ENCODE measurements at regions not wholly inside any gene's neighbourhood (a gene's known extent, or its start where the extent isn't known, plus 50 kb on each side); places are given as distances from the start of the nearest gene placed in this dataset.

DNA sequence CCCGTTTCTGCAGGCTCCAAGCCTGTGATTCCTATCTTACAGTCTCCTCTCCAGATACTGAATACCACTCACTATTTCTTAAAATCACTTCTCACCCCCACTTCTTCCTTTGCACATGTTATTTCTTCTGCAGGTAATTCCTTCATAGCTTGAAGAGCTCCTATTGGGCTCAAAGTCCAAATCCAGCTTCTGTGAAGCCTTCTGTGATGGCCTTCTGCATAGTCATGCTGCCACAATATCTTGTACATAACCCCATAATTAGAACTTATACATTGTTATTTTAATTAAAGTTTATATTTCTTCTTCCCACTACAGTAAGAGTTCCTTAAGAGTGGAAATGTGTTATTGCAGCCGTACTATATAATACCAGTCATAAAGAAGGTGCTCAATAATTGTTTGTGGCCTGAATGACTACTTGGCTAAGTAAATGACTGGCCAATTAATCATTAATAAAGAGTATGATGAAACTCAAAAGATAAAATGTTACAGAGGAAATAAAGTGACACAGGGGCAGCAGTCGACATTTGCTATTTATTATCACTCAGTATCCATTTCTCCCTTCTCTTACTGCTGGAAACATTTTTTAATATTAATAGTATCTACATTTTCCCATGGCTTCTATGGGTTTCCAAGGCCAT is 886.6 kb downstream of the TTLL7 start:
- Histone ChIP-seq H3K79me2 (ENCODE audit: insufficient read depth, low read length) (no peaks in the 10 kb centered on the region), H3K9me3 (ENCODE audit: low read length) (no peaks in the 10 kb centered on the region), H3K27me3 (ENCODE audit: insufficient read depth, low read length) (no peaks in the 10 kb centered on the region), H3F3A (ENCODE audit: insufficient read depth, low read length) (no peaks in the 10 kb centered on the region), H3K36me3 (ENCODE audit: insufficient read depth, low read length) (no peaks in the 10 kb centered on the region), H2AFZ (ENCODE audit: low read length) (no peak overlapping the region), H3K9ac (ENCODE audit: low read length) (no peak overlapping the region), H4K20me1 (ENCODE audit: insufficient read depth, low read length) (no peaks in the 10 kb centered on the region), H3K27ac (ENCODE audit: low read depth, low read length, poor library complexity, severe bottlenecking) (no peak overlapping the region), H3K4me1 (ENCODE audit: insufficient read depth, low read length, severe bottlenecking) (no peaks in the 10 kb centered on the region), H3K4me3 (ENCODE audit: low read depth, low read length, poor library complexity, severe bottlenecking) (no peak overlapping the region), H3K9me2 (ENCODE audit: low read depth, low read length) (no peaks in the 10 kb centered on the region), H3K4me2 (ENCODE audit: low read length) (no peak overlapping the region)
- no peak for TF ChIP-seq EZH2 (IDR thresholded peaks at IDR 0.05; ENCODE audit: borderline replicate concordance, low read length)
- TF ChIP-seq, protein P1, sequence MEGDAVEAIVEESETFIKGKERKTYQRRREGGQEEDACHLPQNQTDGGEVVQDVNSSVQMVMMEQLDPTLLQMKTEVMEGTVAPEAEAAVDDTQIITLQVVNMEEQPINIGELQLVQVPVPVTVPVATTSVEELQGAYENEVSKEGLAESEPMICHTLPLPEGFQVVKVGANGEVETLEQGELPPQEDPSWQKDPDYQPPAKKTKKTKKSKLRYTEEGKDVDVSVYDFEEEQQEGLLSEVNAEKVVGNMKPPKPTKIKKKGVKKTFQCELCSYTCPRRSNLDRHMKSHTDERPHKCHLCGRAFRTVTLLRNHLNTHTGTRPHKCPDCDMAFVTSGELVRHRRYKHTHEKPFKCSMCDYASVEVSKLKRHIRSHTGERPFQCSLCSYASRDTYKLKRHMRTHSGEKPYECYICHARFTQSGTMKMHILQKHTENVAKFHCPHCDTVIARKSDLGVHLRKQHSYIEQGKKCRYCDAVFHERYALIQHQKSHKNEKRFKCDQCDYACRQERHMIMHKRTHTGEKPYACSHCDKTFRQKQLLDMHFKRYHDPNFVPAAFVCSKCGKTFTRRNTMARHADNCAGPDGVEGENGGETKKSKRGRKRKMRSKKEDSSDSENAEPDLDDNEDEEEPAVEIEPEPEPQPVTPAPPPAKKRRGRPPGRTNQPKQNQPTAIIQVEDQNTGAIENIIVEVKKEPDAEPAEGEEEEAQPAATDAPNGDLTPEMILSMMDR (IDR thresholded peaks at IDR 0.05; ENCODE audit: low read length), result no peak

DNA sequence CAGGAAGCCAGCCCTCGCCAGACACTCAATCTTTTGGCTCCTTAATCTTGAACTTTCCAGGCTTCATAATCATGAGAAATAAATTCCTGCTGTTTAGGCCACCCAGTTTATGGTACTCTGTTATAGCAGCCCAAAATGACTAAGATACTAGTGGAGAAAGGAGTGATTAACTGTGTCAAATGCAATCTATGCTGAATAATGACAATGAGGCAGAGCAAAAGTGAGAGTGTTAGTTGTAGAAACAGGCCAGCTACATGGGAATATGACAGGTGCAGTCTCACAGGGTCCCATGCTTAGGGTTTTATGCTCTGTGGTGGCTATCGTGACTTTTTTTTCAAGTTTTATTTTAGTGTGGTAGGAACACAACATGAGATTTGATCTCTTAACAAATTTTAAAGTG is 888.8 kb downstream of the TTLL7 start:
- no peaks in the 10 kb centered on the region for H3K27me3 ChIP-seq (ENCODE audit: insufficient read depth, low read length)
- H3K4me2 ChIP-seq (ENCODE audit: low read length), result no peak overlapping the region
- H3K9me3 ChIP-seq (ENCODE audit: low read length), result no peaks in the 10 kb centered on the region
- no peak overlapping the region for H3K4me3 ChIP-seq (ENCODE audit: low read depth, low read length, poor library complexity, severe bottlenecking)
- no peaks in the 10 kb centered on the region for H4K20me1 ChIP-seq (ENCODE audit: insufficient read depth, low read length)
- H3K36me3 ChIP-seq (ENCODE audit: insufficient read depth, low read length), result no peaks in the 10 kb centered on the region
- H3F3A ChIP-seq (ENCODE audit: insufficient read depth, low read length), result no peaks in the 10 kb centered on the region
- H3K9ac ChIP-seq (ENCODE audit: low read length), result no peak overlapping the region
- no peak for TF ChIP-seq EZH2 (IDR thresholded peaks at IDR 0.05; ENCODE audit: borderline replicate concordance, low read length)
- TF ChIP-seq, protein P1 (IDR thresholded peaks at IDR 0.05; ENCODE audit: low read length), result no peak
- no peak overlapping the region for H3K27ac ChIP-seq (ENCODE audit: low read depth, low read length, poor library complexity, severe bottlenecking)
- H2AFZ ChIP-seq (ENCODE audit: low read length), result no peak overlapping the region
- H3K79me2 ChIP-seq (ENCODE audit: insufficient read depth, low read length), result no peaks in the 10 kb centered on the region
- H3K4me1 ChIP-seq (ENCODE audit: insufficient read depth, low read length, severe bottlenecking), result no peaks in the 10 kb centered on the region
- no peaks in the 10 kb centered on the region for H3K9me2 ChIP-seq (ENCODE audit: low read depth, low read length)

DNA sequence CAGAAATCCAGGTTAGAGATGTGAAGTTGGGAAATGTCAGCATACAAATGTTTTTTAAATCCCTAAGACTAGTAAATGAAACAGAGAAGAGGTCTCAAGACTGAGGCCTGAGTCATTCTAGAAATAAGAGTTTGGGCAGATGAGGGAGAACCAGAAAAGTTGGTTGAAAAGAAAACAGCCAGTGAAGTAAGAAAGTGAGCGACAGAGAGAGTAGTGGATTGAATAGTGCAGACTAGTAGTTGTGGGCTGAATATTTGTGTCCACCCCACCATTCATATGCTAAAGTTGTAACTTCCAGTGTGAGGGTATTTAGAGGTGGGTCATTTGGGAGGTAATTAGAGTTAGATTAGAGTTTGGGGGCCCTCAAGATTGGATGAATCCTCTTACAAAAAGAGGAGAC is 889.2 kb downstream of the TTLL7 start:
- Histone ChIP-seq H3K9me2 (ENCODE audit: low read depth, low read length) (no peaks in the 10 kb centered on the region), H2AFZ (ENCODE audit: low read length) (no peak overlapping the region), H3K9me3 (ENCODE audit: low read length) (no peaks in the 10 kb centered on the region), H3K9ac (ENCODE audit: low read length) (no peak overlapping the region), H3K4me1 (ENCODE audit: insufficient read depth, low read length, severe bottlenecking) (no peaks in the 10 kb centered on the region), H3K79me2 (ENCODE audit: insufficient read depth, low read length) (no peaks in the 10 kb centered on the region), H3F3A (ENCODE audit: insufficient read depth, low read length) (no peaks in the 10 kb centered on the region), H3K36me3 (ENCODE audit: insufficient read depth, low read length) (no peaks in the 10 kb centered on the region), H3K4me2 (ENCODE audit: low read length) (no peak overlapping the region), H3K27ac (ENCODE audit: low read depth, low read length, poor library complexity, severe bottlenecking) (no peak overlapping the region), H4K20me1 (ENCODE audit: insufficient read depth, low read length) (no peaks in the 10 kb centered on the region), H3K4me3 (ENCODE audit: low read depth, low read length, poor library complexity, severe bottlenecking) (no peak overlapping the region), H3K27me3 (ENCODE audit: insufficient read depth, low read length) (no peaks in the 10 kb centered on the region)
- TF ChIP-seq, protein P1 (IDR thresholded peaks at IDR 0.05; ENCODE audit: low read length), result no peak
- no peak for TF ChIP-seq EZH2 (IDR thresholded peaks at IDR 0.05; ENCODE audit: borderline replicate concordance, low read length)
